ENCODE measurements at regions not wholly inside any gene's neighbourhood (a gene's known extent, or its start where the extent isn't known, plus 50 kb on each side); places are given as distances from the start of the nearest gene placed in this dataset.

GRCh38 chr13:89221557-89222158 lies 1550.5 kb downstream of the SLITRK5 start:
- H3K4me3 ChIP-seq = no peak overlapping the region
- intact Hi-C loops (cut with DNase I) = no loop called here
- H3K27me3 ChIP-seq = no peaks in the 10 kb centered on the region
- H3K4me1 ChIP-seq (ENCODE audit: insufficient read depth) = no peaks in the 10 kb centered on the region
- TF ChIP-seq CTCF (IDR thresholded peaks at IDR 0.05) = no peak
- no peak for TF ChIP-seq POLR2A (IDR thresholded peaks at IDR 0.05)
- no peak for TF ChIP-seq EP300 (IDR thresholded peaks at IDR 0.05)
- no peak overlapping the region for H3K27ac ChIP-seq
- 25 to 85% (median 84%) methylated on average over 1 of the region's 1 CpG for WGBS, 3 donors
- no peak for DNase-seq
- no peaks in the 10 kb centered on the region for H3K36me3 ChIP-seq
- no peaks in the 10 kb centered on the region for H3K9me3 ChIP-seq

- Histone ChIP-seq H3K36me3 (no peaks in the 10 kb centered on the region), H3K4me1 (ENCODE audit: insufficient read depth) (no peaks in the 10 kb centered on the region), H3K27me3 (no peaks in the 10 kb centered on the region), H3K4me3 (no peak overlapping the region), H3K27ac (no peak overlapping the region), H3K9me3 (no peaks in the 10 kb centered on the region)
- DNase-seq = no peak
- TF ChIP-seq CTCF (IDR thresholded peaks at IDR 0.05) = no peak
- TF ChIP-seq POLR2A (IDR thresholded peaks at IDR 0.05) = no peak
- TF ChIP-seq EP300 (IDR thresholded peaks at IDR 0.05) = no peak
- intact Hi-C loops (cut with DNase I) = no loop called here
- WGBS, 3 donors = 57 to 70% (median 61%) methylated on average over 4 of the region's 4 CpGs
These were observed 1556.2 kb downstream of the SLITRK5 start for GRCh38 chr13:89227356-89227755.

- Histone ChIP-seq H3K9me3 (no peaks in the 10 kb centered on the region), H3K27me3 (no peaks in the 10 kb centered on the region), H3K36me3 (no peaks in the 10 kb centered on the region), H3K4me1 (ENCODE audit: insufficient read depth) (no peaks in the 10 kb centered on the region), H3K4me3 (no peak overlapping the region), H3K27ac (no peak overlapping the region)
- TF ChIP-seq CTCF (IDR thresholded peaks at IDR 0.05) (no peak), EP300 (IDR thresholded peaks at IDR 0.05) (no peak), POLR2A (IDR thresholded peaks at IDR 0.05) (no peak)
- intact Hi-C loops (cut with DNase I) = no loop called here
- no peak for DNase-seq
- 68 to 84% (median 80%) methylated on average over 7 of the region's 7 CpGs for WGBS, 3 donors
These were observed 1567.3 kb downstream of the SLITRK5 start for GRCh38 chr13:89238496-89238895.

- TF ChIP-seq EP300 (IDR thresholded peaks at IDR 0.05) = no peak
- no peak for TF ChIP-seq POLR2A (IDR thresholded peaks at IDR 0.05)
- TF ChIP-seq CTCF (IDR thresholded peaks at IDR 0.05) = no peak
- Histone ChIP-seq H3K36me3 (no peaks in the 10 kb centered on the region), H3K27me3 (no peaks in the 10 kb centered on the region), H3K9me3 (no peaks in the 10 kb centered on the region), H3K4me3 (no peak overlapping the region), H3K4me1 (ENCODE audit: insufficient read depth) (no peaks in the 10 kb centered on the region), H3K27ac (no peak overlapping the region)
- intact Hi-C loops (cut with DNase I) = no loop called here
- no peak for DNase-seq
- WGBS, 3 donors = 81 to 90% (median 84%) methylated on average over 1 of the region's 1 CpG
These were observed 1568.4 kb downstream of the SLITRK5 start for GRCh38 chr13:89239361-89240127.

Data from ovary (tissue), 7 donors.